Mucosa of rectum (tissue), 2 donors: ENCODE measurements at regions not wholly inside any gene's neighbourhood (a gene's known extent, or its start where the extent isn't known, plus 50 kb on each side); places are given as distances from the start of the nearest gene placed in this dataset.

Experiments used
- H3K27ac ChIP-seq, 2 donors: one replicate each; pipeline ENCODE4 v1.7.0; 2013; ENCODE audit warnings: inconsistent platforms in 2 of 2, low read depth in 2 of 2, low read length in 2 of 2
- H3K27me3 ChIP-seq, 2 donors: one replicate each; pipeline ENCODE4 v1.7.0; 2013; ENCODE audit warnings: low read length in 2 of 2; ENCODE audit not compliant: control insufficient read depth in 2 of 2, insufficient read depth in 2 of 2
- H3K36me3 ChIP-seq, 2 donors: one replicate each; pipeline ENCODE4 v1.7.0; 2013; ENCODE audit warnings: low read length in 2 of 2; ENCODE audit not compliant: control insufficient read depth in 2 of 2, insufficient read depth in 2 of 2
- H3K4me1 ChIP-seq, 2 donors: one replicate each; pipeline ENCODE4 v1.7.0; 2013; ENCODE audit warnings: low read length in 2 of 2, mild to moderate bottlenecking in 1 of 2; ENCODE audit not compliant: control insufficient read depth in 2 of 2, insufficient read depth in 2 of 2
- H3K4me3 ChIP-seq, 2 donors: one replicate each; pipeline ENCODE4 v1.7.0; 2013; ENCODE audit warnings: low read length in 2 of 2
- H3K9ac ChIP-seq, 2 donors: one replicate each; pipeline ENCODE4 v1.7.0; 2013; ENCODE audit warnings: low read length in 2 of 2, low read depth in 1 of 2, mild to moderate bottlenecking in 1 of 2
- H3K9me3 ChIP-seq, 2 donors: one replicate each; pipeline ENCODE4 v1.7.0; 2013; ENCODE audit warnings: low read length in 2 of 2; ENCODE audit not compliant: control insufficient read depth in 2 of 2
- donor health status: healthy.
- donor health status: Normal muscosa, but diverticular disease.

DNA sequence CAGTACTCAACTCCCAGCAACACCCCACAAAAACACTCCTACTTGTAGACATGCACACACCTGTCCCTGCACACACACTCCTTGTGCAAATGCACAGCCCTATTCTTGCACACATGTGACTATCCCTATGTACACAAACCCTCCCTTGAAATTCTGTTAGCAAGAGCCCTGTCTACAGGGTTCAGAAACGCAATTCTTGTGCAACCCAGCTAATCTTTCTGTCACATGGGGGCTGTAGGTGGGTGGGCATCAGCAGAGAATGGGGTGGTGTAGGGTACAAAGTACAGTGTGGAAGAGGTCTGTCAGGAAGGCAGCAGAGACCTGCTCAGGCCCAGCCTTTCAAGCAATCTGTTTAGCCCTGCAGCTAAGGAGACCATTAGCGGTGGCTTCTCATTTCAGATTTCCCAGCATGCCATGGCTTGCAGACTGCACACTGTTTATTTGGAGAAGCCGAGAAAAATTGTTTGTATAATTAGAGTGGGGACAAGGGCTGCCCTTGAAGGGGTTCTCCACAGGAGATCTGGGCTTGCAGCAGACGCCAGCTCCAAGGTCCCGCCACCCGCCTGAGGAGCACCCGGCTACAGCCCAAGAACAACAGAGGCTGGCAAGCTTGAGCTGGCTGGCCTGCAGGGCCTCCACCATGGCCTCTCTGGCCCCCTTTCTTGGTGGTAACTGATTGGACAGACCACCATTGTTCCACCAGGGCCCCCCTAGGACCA, 144.0 kb upstream of the PJA1 start:
- Histone ChIP-seq H3K27ac (no peak overlapping the region), H3K27me3 (peaks cover 3 to 4% of the 10 kb centered on the region in 2 donors), H3K9ac (no peak overlapping the region), H3K36me3 (no peaks in the 10 kb centered on the region), H3K4me1 (no peaks in the 10 kb centered on the region), H3K4me3 (no peak overlapping the region), H3K9me3 (no peaks in the 10 kb centered on the region)

DNA sequence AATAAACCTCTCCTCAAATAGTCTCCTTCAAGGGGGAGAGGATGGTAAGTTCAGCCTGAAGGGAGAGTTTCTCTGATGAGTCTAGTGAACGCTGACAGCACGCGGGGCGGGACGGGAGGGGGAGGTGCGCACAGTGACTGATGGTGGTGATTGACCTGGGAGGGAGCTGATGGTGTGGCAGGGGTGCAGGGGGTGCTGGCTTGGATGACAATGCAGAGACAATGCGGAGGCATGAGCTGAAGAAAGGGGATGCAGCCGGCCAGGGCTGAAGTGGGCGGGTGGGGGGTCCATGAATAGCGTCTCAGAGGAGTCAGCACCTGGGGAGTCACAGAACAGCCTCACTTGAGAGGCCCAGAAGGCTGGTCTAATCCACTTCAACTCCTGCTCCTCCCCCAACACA, 142.5 kb upstream of the PJA1 start:
- H3K9ac ChIP-seq = no peak overlapping the region
- H3K9me3 ChIP-seq = no peaks in the 10 kb centered on the region

DNA sequence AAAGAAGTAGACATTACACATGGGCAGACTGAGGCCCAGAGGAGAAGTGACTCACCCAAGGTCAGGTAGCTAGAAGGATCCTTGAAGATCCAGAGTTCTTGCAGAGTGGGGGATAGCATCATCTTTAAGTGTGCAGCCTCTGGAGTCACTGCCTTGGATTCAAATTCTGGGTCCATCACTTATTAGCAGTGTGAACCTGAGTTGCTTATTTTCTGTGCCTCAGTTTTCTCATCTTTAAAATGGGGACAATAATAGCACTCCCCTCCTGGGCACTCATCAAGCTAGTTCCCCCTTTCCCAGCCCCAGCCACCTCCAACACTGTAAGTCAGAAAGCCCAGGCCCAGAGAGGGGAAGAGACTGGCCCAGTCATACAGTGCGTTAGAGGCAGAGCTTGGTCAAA, 141.8 kb upstream of the PJA1 start:
- H3K9me3 ChIP-seq = no peaks in the 10 kb centered on the region
- H3K36me3 ChIP-seq = no peaks in the 10 kb centered on the region
- H3K27ac ChIP-seq = no peak overlapping the region
- no peaks in the 10 kb centered on the region for H3K4me1 ChIP-seq
- no peak overlapping the region for H3K4me3 ChIP-seq
- peaks cover 4 to 7% of the 10 kb centered on the region in 2 donors for H3K27me3 ChIP-seq
- no peak overlapping the region for H3K9ac ChIP-seq

More for the DNA sequence above, 142.5 kb upstream of the PJA1 start:
- H3K27ac ChIP-seq = no peak overlapping the region
- peaks cover 4 to 7% of the 10 kb centered on the region in 2 donors for H3K27me3 ChIP-seq
- H3K4me1 ChIP-seq = no peaks in the 10 kb centered on the region
- H3K36me3 ChIP-seq = no peaks in the 10 kb centered on the region
- H3K4me3 ChIP-seq = no peak overlapping the region

DNA sequence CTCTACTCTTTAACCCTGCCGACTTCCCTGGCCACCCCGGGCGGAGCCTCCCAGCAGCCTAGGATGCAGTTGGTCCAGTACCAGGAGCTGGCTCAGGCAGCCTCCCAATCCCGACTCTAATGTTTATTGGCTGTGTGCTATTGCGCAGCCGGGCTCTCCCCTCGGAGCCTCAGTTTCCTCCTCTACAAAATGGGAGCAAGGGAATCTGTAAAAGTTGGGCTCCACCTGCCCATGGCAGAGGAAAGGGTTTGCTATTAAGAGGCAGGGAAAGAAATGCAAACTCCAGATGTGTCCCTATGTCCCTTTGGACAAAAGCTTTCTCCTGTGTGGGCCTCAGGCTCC, 140.8 kb upstream of the PJA1 start:
- no peaks in the 10 kb centered on the region for H3K9me3 ChIP-seq
- H3K27ac ChIP-seq = no peak overlapping the region
- H3K9ac ChIP-seq = no peak overlapping the region
- peaks cover 8 to 11% of the 10 kb centered on the region in 2 donors for H3K27me3 ChIP-seq
- H3K36me3 ChIP-seq = no peaks in the 10 kb centered on the region
- no peak overlapping the region for H3K4me3 ChIP-seq
- no peaks in the 10 kb centered on the region for H3K4me1 ChIP-seq

DNA sequence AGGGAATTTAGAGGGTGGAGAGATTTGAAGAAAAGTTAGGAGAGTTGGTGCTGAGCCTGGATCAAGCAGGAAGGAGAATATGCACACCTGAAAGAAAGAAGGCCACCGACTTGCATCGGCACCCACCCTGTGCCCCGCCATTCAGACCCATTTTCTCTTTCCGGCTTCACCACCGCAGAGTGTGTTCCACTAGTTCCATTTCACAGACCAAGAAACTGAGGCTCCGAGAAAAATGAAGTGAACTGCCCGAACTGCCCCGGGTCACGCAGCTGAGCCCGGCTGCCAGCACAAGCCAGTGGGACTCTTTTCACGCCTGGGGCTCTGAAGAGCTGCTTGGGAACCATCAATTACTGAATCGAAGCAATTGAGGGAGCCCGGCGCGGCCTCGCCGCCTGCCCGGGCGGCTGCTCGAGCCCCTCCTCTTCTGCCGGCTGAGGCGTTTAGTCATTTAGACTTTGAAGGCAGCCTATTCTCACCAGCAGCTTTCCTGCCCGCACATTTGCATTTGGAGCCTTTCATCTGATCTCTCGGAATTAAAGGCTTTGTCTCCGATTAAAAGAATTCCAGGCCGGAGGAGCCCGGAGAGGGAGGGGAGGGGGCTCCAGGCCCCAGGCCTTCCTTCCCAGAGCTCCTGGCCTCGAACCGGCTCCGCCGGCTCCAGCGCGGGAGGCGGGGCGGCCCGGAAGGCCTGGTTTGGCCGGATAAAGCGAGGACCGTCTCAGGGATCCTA, 140.2 kb upstream of the PJA1 start:
- H3K9me3 ChIP-seq = no peaks in the 10 kb centered on the region
- no peak overlapping the region for H3K4me3 ChIP-seq
- no peak overlapping the region for H3K27ac ChIP-seq
- no peaks in the 10 kb centered on the region for H3K36me3 ChIP-seq
- H3K27me3 ChIP-seq = peaks cover 10 to 11% of the 10 kb centered on the region in 2 donors
- no peak overlapping the region for H3K9ac ChIP-seq
- no peaks in the 10 kb centered on the region for H3K4me1 ChIP-seq

DNA sequence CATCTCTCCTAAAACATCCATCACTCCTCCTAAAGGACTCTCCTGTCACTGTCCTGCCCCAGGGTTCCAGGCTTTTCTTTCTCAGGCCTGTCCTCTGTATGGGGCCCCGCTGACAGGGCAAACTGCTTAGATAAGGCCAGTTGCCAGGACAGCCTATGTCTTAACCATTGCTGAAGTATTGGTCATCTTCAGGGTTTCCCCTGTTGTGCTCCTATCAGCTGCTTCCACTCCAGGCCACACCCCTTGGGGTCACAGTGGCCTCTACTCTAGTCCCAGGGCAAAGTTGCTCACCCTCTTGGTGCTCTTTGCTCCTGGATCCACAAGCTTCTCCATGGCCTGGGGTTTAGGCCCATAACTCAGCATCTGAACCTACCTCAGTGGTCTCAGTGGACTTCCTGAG, 138.0 kb upstream of the PJA1 start:
- Histone ChIP-seq H3K27me3 (peaks cover 9 to 10% of the 10 kb centered on the region in 2 donors), H3K4me3 (no peak overlapping the region), H3K36me3 (no peaks in the 10 kb centered on the region), H3K9me3 (no peaks in the 10 kb centered on the region), H3K9ac (no peak overlapping the region), H3K4me1 (no peaks in the 10 kb centered on the region), H3K27ac (no peak overlapping the region)

DNA sequence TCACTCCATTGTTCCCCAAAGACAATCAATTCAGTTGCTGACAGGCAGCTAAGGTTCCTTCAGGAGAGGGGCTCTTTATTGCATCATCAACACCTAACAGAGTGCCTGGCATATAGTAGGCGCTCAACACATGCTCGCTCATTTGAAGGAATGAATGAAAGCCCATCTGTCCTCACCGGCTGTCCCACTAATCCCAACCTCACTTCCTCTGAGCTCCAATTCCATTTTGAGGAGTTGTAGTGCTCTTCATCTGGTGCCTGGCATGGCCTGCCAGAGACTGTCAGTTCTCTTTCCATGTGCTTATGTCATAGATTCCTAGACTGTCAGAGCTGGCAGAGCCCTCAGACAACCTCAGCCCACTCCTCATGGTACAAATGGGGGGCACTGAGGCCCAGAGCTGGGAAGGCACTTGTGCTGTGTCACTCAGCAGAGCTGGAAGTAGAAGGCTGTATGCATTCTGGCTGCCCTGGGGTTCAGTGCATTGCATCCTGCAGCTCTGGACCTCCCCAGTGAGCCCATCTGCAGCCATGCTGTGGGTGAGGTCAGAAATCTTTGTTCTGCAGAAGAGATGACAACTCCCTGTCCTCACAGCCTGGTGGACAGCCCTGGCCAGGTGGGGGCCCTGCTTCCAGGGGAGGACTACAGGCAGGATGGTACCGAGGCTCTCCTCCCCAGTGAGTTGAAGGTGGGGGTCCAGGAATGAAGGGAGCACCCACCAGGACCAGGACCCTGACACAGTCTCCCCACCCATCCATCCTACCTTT, 134.9 kb upstream of the PJA1 start:
- peaks cover 9 to 12% of the 10 kb centered on the region in 2 donors for H3K27me3 ChIP-seq
- no peak overlapping the region for H3K4me3 ChIP-seq
- no peaks in the 10 kb centered on the region for H3K9me3 ChIP-seq
- no peak overlapping the region for H3K27ac ChIP-seq
- H3K4me1 ChIP-seq = no peaks in the 10 kb centered on the region
- no peak overlapping the region for H3K9ac ChIP-seq
- H3K36me3 ChIP-seq = no peaks in the 10 kb centered on the region

DNA sequence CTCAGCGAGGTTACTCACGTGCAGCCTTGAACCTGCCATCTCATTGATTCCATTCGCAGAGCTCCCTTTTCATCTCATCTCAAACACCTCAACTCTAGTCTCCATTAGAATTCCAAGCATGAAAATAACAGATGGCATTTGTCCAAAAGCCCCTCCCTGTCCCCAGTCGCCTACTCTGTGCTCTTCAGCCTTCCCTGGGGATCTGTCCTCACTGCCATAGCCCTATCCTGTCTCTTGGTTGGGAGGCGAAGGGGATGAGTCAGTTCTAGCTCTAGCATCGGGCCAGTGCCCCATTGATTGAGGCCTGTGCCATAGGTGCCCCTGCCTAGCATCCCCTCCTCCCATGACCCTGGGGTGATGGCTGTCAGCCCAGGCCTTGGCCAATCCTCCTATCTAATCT, 134.0 kb upstream of the PJA1 start:
- no peaks in the 10 kb centered on the region for H3K36me3 ChIP-seq
- no peak overlapping the region for H3K9ac ChIP-seq
- no peaks in the 10 kb centered on the region for H3K4me1 ChIP-seq
- H3K9me3 ChIP-seq = no peaks in the 10 kb centered on the region
- H3K4me3 ChIP-seq = no peak overlapping the region
- no peak overlapping the region for H3K27ac ChIP-seq
- H3K27me3 ChIP-seq = peaks cover 9 to 12% of the 10 kb centered on the region in 2 donors

DNA sequence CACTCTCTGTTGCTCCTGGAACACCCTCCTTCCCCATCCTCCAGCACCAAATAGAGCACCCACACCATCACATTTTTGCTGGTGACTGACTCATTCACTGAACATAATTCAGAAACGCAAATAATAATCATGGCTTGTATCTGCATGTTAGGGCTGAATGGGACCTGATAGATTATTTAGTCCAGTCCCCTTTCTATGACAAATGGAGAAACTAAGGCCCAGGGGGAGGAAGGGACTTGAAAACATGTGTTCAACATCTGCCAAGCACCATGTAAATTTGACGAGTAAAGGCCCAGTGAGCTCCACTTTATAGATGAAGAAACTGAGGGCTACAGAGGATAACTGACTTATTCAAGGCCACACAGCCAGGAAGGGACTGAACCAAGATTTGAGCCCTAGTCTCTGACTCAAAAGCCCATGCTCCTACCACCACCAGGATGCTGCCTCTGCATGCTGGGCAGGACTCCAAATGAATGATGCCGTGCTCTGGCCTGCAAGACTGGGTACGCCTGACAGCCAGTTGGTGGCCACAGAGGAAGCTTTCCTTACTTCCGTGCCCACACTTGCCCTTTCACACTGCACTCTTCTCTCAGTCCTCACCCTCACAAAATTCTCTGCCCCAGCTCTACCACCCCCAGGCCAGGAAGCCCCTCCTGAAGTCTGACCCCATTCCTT, 133.3 kb upstream of the PJA1 start:
- no peaks in the 10 kb centered on the region for H3K9me3 ChIP-seq
- no peak overlapping the region for H3K27ac ChIP-seq
- no peaks in the 10 kb centered on the region for H3K4me1 ChIP-seq
- H3K36me3 ChIP-seq = no peaks in the 10 kb centered on the region
- no peak overlapping the region for H3K9ac ChIP-seq
- no peak overlapping the region for H3K4me3 ChIP-seq
- peaks cover 10 to 11% of the 10 kb centered on the region in 2 donors for H3K27me3 ChIP-seq

DNA sequence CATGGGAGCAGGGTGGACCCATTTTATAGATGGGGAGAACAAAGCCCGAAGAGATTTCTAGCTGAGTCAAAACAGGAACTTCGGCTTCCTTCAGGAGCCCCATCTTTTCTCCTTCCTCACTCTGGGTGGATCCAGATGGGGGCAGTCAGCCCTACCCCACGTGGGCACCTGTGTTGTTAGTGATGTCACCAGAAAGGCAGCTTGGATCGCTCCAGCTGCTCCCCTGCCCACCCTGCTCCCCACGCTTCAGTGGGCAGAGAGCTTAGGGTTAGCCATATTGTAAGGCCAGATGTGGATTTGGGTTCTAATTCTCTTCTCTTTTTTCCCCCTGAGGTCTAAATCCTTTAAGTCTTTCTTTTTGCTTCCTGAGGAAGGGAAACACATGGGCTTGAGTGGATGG, 132.3 kb upstream of the PJA1 start:
- no peak overlapping the region for H3K27ac ChIP-seq
- H3K9me3 ChIP-seq = no peaks in the 10 kb centered on the region
- H3K36me3 ChIP-seq = no peaks in the 10 kb centered on the region
- H3K9ac ChIP-seq = no peak overlapping the region
- no peaks in the 10 kb centered on the region for H3K4me1 ChIP-seq
- H3K27me3 ChIP-seq = peaks cover 9 to 10% of the 10 kb centered on the region in 2 donors
- H3K4me3 ChIP-seq = no peak overlapping the region
